GM12878 (cell line): ENCODE measurements at regions not wholly inside any gene's neighbourhood (a gene's known extent, or its start where the extent isn't known, plus 50 kb on each side); places are given as distances from the start of the nearest gene placed in this dataset.

ENCODE experiments used
- ATAC-seq: fragments of 200-7000 bp; cut with Tn5 transposase; 3 replicates; pipeline ENCODE4 v1.9.1; 2020; ENCODE audit warnings: mild to moderate bottlenecking, moderate library complexity
- BruUV-seq: library from RNA; stranded (reverse); fragments of 400-500 nt; replicated peaks from 2 replicates; lab custom pipeline; 2021; lab: Mats Ljungman, UMichigan
- CTCF ChIA-PET: fragments of 300-600 bp; sonication (Branson Sonifier 250); formaldehyde crosslinking; extraction: SDS; loops from one replicate; lab custom pipeline; 2021; ENCODE audit warnings: inconsistent platforms; lab: Yijun Ruan, JAX
- POLR2A ChIA-PET: fragments of 350-600 bp; formaldehyde crosslinking; extraction: SDS; loops from one replicate; lab custom pipeline; 2021; ENCODE audit warnings: inconsistent platforms; lab: Charles Lee
- RAD21 ChIA-PET: fragments of 300-600 bp; sonication (Branson Sonifier 250); formaldehyde crosslinking; loops from one replicate; lab custom pipeline; 2023; ENCODE audit warnings: antibody characterized with exemption; ENCODE audit not compliant: unreplicated experiment; lab: Charles Lee
- SMC1A ChIA-PET: fragments of 300-600 bp; sonication (Branson Sonifier 250); formaldehyde crosslinking; loops from one replicate; lab custom pipeline; 2023; ENCODE audit not compliant: unreplicated experiment, uncharacterized antibody; lab: Charles Lee
- DNase-seq: peaks from one replicate; pipeline ENCODE4 v3.0.0-alpha.2; 2011; ENCODE audit warnings: low read depth, low spot score
- FAIRE-seq: peaks from 3 replicates; lab custom pipeline; 2011; peaks lifted over from hg19 to GRCh38; lab: Jason Lieb, UNC
- H2AFZ ChIP-seq: 2 replicates; pipeline ENCODE4 v1.6.0; 2011; ENCODE audit warnings: low read depth, low read length, control low read depth; ENCODE audit not compliant: control insufficient read depth
- H3K27ac ChIP-seq: 2 replicates; pipeline ENCODE4 v1.5.1; 2011; ENCODE audit warnings: control low read depth; ENCODE audit not compliant: control insufficient read depth, insufficient read depth
- H3K27me3 ChIP-seq, 2 experiments: replicated peaks in 1 of 2; 2 replicates each; pipeline versions ENCODE4 v1.6.0 to v1.6.1; 2011; ENCODE audit warnings: low read length in 1 of 2; ENCODE audit not compliant: control insufficient read depth in 2 of 2, insufficient read depth in 2 of 2
- H3K36me3 ChIP-seq, 2 experiments: 2 replicates each; pipeline ENCODE4 v1.5.1; 2011; ENCODE audit warnings: low read length in 1 of 2; ENCODE audit not compliant: control insufficient read depth in 2 of 2, insufficient read depth in 2 of 2
- H3K4me1 ChIP-seq: 2 replicates; pipeline ENCODE4 v1.6.1; 2011; ENCODE audit warnings: mild to moderate bottlenecking, low read length, moderate library complexity, mixed read lengths; ENCODE audit not compliant: control insufficient read depth, insufficient read depth
- H3K4me2 ChIP-seq: 2 replicates; pipeline ENCODE4 v1.6.0; 2011; ENCODE audit warnings: control low read depth; ENCODE audit not compliant: control insufficient read depth, insufficient read depth
- H3K4me3 ChIP-seq: fragments of 200-600 bp; sonication (generic); 2 replicates; pipeline ENCODE4 v1.5.1; 2016
- H3K79me2 ChIP-seq: 2 replicates; pipeline ENCODE4 v1.6.0; 2011; ENCODE audit warnings: low read length; ENCODE audit not compliant: control insufficient read depth, insufficient read depth
- H3K9ac ChIP-seq: 2 replicates; pipeline ENCODE4 v1.8.0; 2011; ENCODE audit warnings: low read length, control low read depth, mixed read lengths; ENCODE audit not compliant: control insufficient read depth, insufficient read depth
- H3K9me3 ChIP-seq: replicated peaks from 3 replicates; pipeline ENCODE4 v1.5.1; 2011; ENCODE audit warnings: mild to moderate bottlenecking, low read length; ENCODE audit not compliant: control insufficient read depth, insufficient read depth
- H4K20me1 ChIP-seq: 2 replicates; pipeline ENCODE4 v1.6.0; 2011; ENCODE audit not compliant: control insufficient read depth, insufficient read depth
- BACH1 ChIP-seq: fragments of 450-650 bp; IDR thresholded peaks from 2 replicates; pipeline ENCODE4 v1.6.1; 2017; ENCODE audit warnings: mild to moderate bottlenecking, borderline replicate concordance
- CBFB ChIP-seq: IDR thresholded peaks from 2 replicates; pipeline ENCODE4 v1.6.1; 2016; ENCODE audit warnings: antibody characterized with exemption, low read depth
- EED ChIP-seq: sonication (generic); IDR thresholded peaks from 2 replicates; pipeline ENCODE4 v1.6.1; 2016; ENCODE audit warnings: antibody characterized with exemption, low read depth
- GATAD2B ChIP-seq: fragments of 450-650 bp; conservative IDR thresholded peaks from 2 replicates; pipeline ENCODE4 v1.6.1; 2017; ENCODE audit warnings: low read depth, mild to moderate bottlenecking, moderate library complexity
- MAX ChIP-seq: IDR thresholded peaks from 2 replicates; pipeline ENCODE4 v1.6.1; 2012; ENCODE audit warnings: low read depth, low read length, improper control_type of control experiment
- NFIC ChIP-seq: IDR thresholded peaks from 2 replicates; pipeline ENCODE4 v1.6.1; 2012; ENCODE audit warnings: low read depth, mild to moderate bottlenecking, inconsistent platforms, low read length, moderate library complexity
- NRF1 ChIP-seq: conservative IDR thresholded peaks from 2 replicates; pipeline ENCODE4 v1.6.1; 2011; ENCODE audit warnings: mild to moderate bottlenecking, low read depth, low read length, improper control_type of control experiment
- PAX5 ChIP-seq: IDR thresholded peaks from 2 replicates; pipeline ENCODE4 v1.6.1; 2011; ENCODE audit warnings: low read depth, low read length, borderline replicate concordance
- POU2F2 ChIP-seq: IDR thresholded peaks from 3 replicates; pipeline ENCODE4 v1.6.1; 2011; ENCODE audit warnings: low read depth, mild to moderate bottlenecking, low read length, borderline replicate concordance
- USF2 ChIP-seq: IDR thresholded peaks from 2 replicates; pipeline ENCODE4 v1.6.1; 2011; ENCODE audit warnings: low read depth, low read length, improper control_type of control experiment, borderline replicate concordance
- ZBTB33 ChIP-seq: fragments of 450-650 bp; IDR thresholded peaks from 2 replicates; pipeline ENCODE4 v1.6.1; 2017; ENCODE audit warnings: mild to moderate bottlenecking
- ZZZ3 ChIP-seq: IDR thresholded peaks from 2 replicates; pipeline ENCODE4 v1.6.1; 2011; ENCODE audit warnings: low read depth; ENCODE audit not compliant: control insufficient read depth, insufficient read length
- WGBS: methylation state at CpG from one replicate; pipeline ENCODE4 v1.1.6; 2016; ENCODE audit warnings: low lambda C conversion rate; ENCODE audit not compliant: insufficient replicate concordance, insufficient coverage; ENCODE audit errors: missing lambda C conversion rate; 5-methylcytosine and 5-hydroxymethylcytosine counted together
- in situ Hi-C: fragments of 300-500 bp; cut with MboI; formaldehyde crosslinking; loops from 9 replicates; pipeline ENCODE4 v1.14.3; 2018; ENCODE audit warnings: mixed read lengths
- intact Hi-C: fragments of 100-400 bp; cut with micrococcal nuclease; formaldehyde crosslinking; loops from one replicate; pipeline ENCODE4 v1.14.2; 2022; ENCODE audit not compliant: unreplicated experiment
- TF ChIP-seq, protein P1 (sequence below): fragments of 450-650 bp; IDR thresholded peaks from 2 replicates; pipeline ENCODE4 v1.6.1; 2017; ENCODE audit warnings: antibody characterized with exemption, mild to moderate bottlenecking, moderate library complexity

DNA sequence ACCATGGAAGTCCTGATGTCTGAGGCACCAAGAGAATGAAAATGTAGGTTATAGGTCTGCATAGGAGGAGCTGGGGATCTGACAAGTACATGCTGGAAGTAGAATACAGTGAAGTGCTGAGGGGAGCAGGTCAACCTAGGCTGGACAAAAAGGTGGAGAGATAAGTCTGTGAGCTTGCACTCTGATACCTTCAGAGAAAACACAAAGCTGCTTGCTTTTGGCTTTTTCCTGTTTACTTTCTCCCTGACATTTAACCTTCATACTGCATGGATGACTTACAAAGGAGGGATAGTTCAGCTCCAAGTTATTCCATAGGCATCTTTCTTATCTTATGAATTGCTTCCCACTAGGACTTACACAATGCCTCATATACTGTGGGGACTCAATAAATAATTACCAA is 256.7 kb upstream of the NREP start:
- CTCF ChIA-PET, result interaction anchor here (1.0 to 2.5 kb wide), 2 partner anchors 12 to 41 kb away, joined by 3 to 6 read pairs; no protein-coding TSS in a partner anchor
- RAD21 ChIA-PET, result no interaction called here
- SMC1A ChIA-PET, result interaction anchor here (0.5 to 3.1 kb wide), 3 partner anchors 11 to 133 kb away, joined by 4 to 23 read pairs (median 4); no protein-coding TSS in a partner anchor
- Histone ChIP-seq H3K36me3 (no peaks in the 10 kb centered on the region), H3K4me2 (no peak overlapping the region), H3K9ac (no peak overlapping the region), H4K20me1 (no peaks in the 10 kb centered on the region), H3K27ac (no peak overlapping the region), H3K4me3 (no peak overlapping the region), H3K27me3 (no peaks in the 10 kb centered on the region), H2AFZ (no peak overlapping the region), H3K4me1 (peaks cover under 1% of the 10 kb centered on the region; the same call in 1 of the 2 replicates), H3K79me2 (no peaks in the 10 kb centered on the region), H3K9me3 (no peaks in the 10 kb centered on the region)
- DNase-seq (no peak), ATAC-seq (no peak), FAIRE-seq (no peak)
- TF ChIP-seq EED, result no peak
- POLR2A ChIA-PET, result interaction anchor here (0.9 kb wide), 1 partner anchor 12 kb away, joined by 3 read pairs; no protein-coding TSS in a partner anchor
- intact Hi-C loops, result no loop called here
- in situ Hi-C loops, result no loop called here
- BruUV-seq, result no TSS peak

- FAIRE-seq (no peak), ATAC-seq (no peak), DNase-seq (no peak)
- ChIA-PET SMC1A (interaction anchor here (0.8 kb wide), 1 partner anchor 652 kb away, joined by 3 read pairs; no protein-coding TSS in a partner anchor), RAD21 (no interaction called here), CTCF (no interaction called here), POLR2A (no interaction called here)
- H4K20me1 ChIP-seq, result no peaks in the 10 kb centered on the region
- no peaks in the 10 kb centered on the region for H3K36me3 ChIP-seq
- no peaks in the 10 kb centered on the region for H3K27me3 ChIP-seq
- H3K4me3 ChIP-seq, result no peak overlapping the region
- no peak overlapping the region for H3K4me2 ChIP-seq
- H3K9ac ChIP-seq, result no peak overlapping the region
- no peaks in the 10 kb centered on the region for H3K9me3 ChIP-seq
- H2AFZ ChIP-seq, result no peak overlapping the region
- BruUV-seq, result no TSS peak
- no peaks in the 10 kb centered on the region for H3K4me1 ChIP-seq
- 5% methylated on average over 1 of the region's 1 CpG for WGBS
- no peaks in the 10 kb centered on the region for H3K79me2 ChIP-seq
- no peak overlapping the region for H3K27ac ChIP-seq
- intact Hi-C loops, result no loop called here
- in situ Hi-C loops, result no loop called here
- TF ChIP-seq GATAD2B (no peak), ZBTB33 (no peak), NFIC (no peak), BACH1 (no peak), PAX5 (no peak), MAX (no peak), USF2 (no peak), NRF1 (no peak), POU2F2 (no peak), ZZZ3 (no peak), CBFB (no peak)
- TF ChIP-seq, protein P1, sequence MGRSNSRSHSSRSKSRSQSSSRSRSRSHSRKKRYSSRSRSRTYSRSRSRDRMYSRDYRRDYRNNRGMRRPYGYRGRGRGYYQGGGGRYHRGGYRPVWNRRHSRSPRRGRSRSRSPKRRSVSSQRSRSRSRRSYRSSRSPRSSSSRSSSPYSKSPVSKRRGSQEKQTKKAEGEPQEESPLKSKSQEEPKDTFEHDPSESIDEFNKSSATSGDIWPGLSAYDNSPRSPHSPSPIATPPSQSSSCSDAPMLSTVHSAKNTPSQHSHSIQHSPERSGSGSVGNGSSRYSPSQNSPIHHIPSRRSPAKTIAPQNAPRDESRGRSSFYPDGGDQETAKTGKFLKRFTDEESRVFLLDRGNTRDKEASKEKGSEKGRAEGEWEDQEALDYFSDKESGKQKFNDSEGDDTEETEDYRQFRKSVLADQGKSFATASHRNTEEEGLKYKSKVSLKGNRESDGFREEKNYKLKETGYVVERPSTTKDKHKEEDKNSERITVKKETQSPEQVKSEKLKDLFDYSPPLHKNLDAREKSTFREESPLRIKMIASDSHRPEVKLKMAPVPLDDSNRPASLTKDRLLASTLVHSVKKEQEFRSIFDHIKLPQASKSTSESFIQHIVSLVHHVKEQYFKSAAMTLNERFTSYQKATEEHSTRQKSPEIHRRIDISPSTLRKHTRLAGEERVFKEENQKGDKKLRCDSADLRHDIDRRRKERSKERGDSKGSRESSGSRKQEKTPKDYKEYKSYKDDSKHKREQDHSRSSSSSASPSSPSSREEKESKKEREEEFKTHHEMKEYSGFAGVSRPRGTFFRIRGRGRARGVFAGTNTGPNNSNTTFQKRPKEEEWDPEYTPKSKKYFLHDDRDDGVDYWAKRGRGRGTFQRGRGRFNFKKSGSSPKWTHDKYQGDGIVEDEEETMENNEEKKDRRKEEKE, result no peak
These were observed 255.1 kb upstream of the NREP start for GRCh38 chr5:112012104-112012503.
